AG04449 (cell line): ENCODE measurements at regions not wholly inside any gene's neighbourhood (a gene's known extent, or its start where the extent isn't known, plus 50 kb on each side); places are given as distances from the start of the nearest gene placed in this dataset.

Experiments used
- CTCF ChIA-PET: fragments of 350-600 bp; formaldehyde crosslinking; extraction: SDS; loops from one replicate; lab custom pipeline; 2021; ENCODE audit warnings: antibody characterized with exemption; lab: Yijun Ruan, JAX
- POLR2A ChIA-PET: fragments of 400-600, 350-600 bp; formaldehyde crosslinking; extraction: SDS; loops from one replicate; lab custom pipeline; 2020; ENCODE audit warnings: antibody characterized with exemption, inconsistent platforms; lab: Yijun Ruan, JAX
- DNase-seq: peaks from one replicate; pipeline ENCODE4 v3.0.0-alpha.2; 2010; ENCODE audit warnings: low read depth, low spot score
- H3K4me3 ChIP-seq: 2 replicates; pipeline ENCODE4 v1.5.1; 2011; ENCODE audit warnings: low read depth, mild to moderate bottlenecking, control low read depth, low read length
- CTCF ChIP-seq: IDR thresholded peaks from one replicate; pipeline ENCODE4 v1.5.1; 2011; ENCODE audit warnings: mild to moderate bottlenecking, moderate library complexity, low read length, control low read depth, inconsistent platforms; ENCODE audit not compliant: insufficient read depth; ENCODE audit errors: missing control alignments

GRCh38 chr10:53135897-53136253, 363.3 kb upstream of the MBL2 start:
- no peak for TF ChIP-seq CTCF
- ChIA-PET CTCF (no interaction called here), POLR2A (no interaction called here)
- H3K4me3 ChIP-seq, result no peak overlapping the region
- DNase-seq, result no peak

- CTCF ChIA-PET, result no interaction called here
- no peak for DNase-seq
- TF ChIP-seq CTCF, result no peak
- H3K4me3 ChIP-seq, result no peak overlapping the region
- POLR2A ChIA-PET, result no interaction called here
Observed at GRCh38 chr10:53135213-53135896, 362.8 kb upstream of the MBL2 start.

GRCh38 chr10:53134050-53134449, 361.5 kb upstream of the MBL2 start:
- CTCF ChIA-PET, result no interaction called here
- POLR2A ChIA-PET, result no interaction called here
- TF ChIP-seq CTCF, result no peak
- H3K4me3 ChIP-seq, result no peak overlapping the region
- DNase-seq, result no peak

GRCh38 chr10:53130337-53130736, 357.8 kb upstream of the MBL2 start:
- no peak for DNase-seq
- ChIA-PET POLR2A (no interaction called here), CTCF (no interaction called here)
- no peak overlapping the region for H3K4me3 ChIP-seq
- TF ChIP-seq CTCF, result no peak

- CTCF ChIA-PET, result no interaction called here
- POLR2A ChIA-PET, result no interaction called here
- no peak for TF ChIP-seq CTCF
- H3K4me3 ChIP-seq, result no peak overlapping the region
- no peak for DNase-seq
Observed at GRCh38 chr10:53127686-53128085, 355.1 kb upstream of the MBL2 start.

GRCh38 chr10:53123311-53123710, 350.7 kb upstream of the MBL2 start:
- no peak overlapping the region for H3K4me3 ChIP-seq
- CTCF ChIA-PET, result no interaction called here
- no peak for DNase-seq
- no peak for TF ChIP-seq CTCF
- POLR2A ChIA-PET, result no interaction called here
